Vagina (tissue), 2 donors: ENCODE measurements at regions not wholly inside any gene's neighbourhood (a gene's known extent, or its start where the extent isn't known, plus 50 kb on each side); places are given as distances from the start of the nearest gene placed in this dataset.

Experiments
- CTCF ChIP-seq, 3 experiments: fragments of 450-650 bp in 2 of 3; fragments of 200-600 bp in 1 of 3; sonication (generic) in 1 of 3; IDR thresholded peaks; one replicate each; pipeline ENCODE4 v1.5.1; 2017 to 2019; ENCODE audit warnings: antibody characterized with exemption in 3 of 3, mild to moderate bottlenecking in 2 of 3, moderate library complexity in 2 of 3
- POLR2A ChIP-seq, 2 donors: fragments of 450-650 bp; IDR thresholded peaks; one replicate each; pipeline ENCODE4 v1.6.1; 2017; ENCODE audit warnings: antibody characterized with exemption in 2 of 2, mild to moderate bottlenecking in 2 of 2, moderate library complexity in 2 of 2

GRCh38 chrX:69323786-69324720 is 158.8 kb upstream of the PJA1 start:
- TF ChIP-seq POLR2A (IDR thresholded peaks at IDR 0.05) (no peak), CTCF (IDR thresholded peaks at IDR 0.05) (no peak)
